ENCODE measurements at regions not wholly inside any gene's neighbourhood (a gene's known extent, or its start where the extent isn't known, plus 50 kb on each side); places are given as distances from the start of the nearest gene placed in this dataset.

DNA sequence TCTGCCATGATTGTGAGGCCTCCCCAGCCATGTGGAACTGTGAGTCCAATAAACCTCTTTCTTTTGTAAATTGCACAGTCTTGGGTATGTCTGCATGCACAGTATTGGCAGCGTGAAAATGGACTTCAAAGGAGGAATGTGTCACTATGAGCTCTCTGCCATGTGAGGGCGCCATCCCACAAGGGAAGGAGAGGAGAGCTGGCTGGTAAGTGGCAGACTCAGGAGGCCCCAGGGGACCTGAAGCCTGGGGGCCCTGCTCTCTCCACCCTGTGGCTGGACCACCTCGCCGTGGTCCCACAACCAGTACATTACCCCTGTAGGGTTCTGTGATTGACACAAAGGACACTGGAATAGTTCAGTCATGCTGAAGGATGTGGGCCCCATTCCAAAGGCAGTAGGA, 122.1 kb downstream of the RPIA start:
- ATAC-seq, result 0 out of 3 replicates have a peak, but pooled peaks have one; percentile 31
- no peaks in the 10 kb centered on the region for H3K4me1 Mint-ChIP-seq
- no peaks in the 10 kb centered on the region for H3K79me2 ChIP-seq (replicated peaks; ENCODE audit: insufficient read depth)

GRCh38 chr2:88815282-88815681, 123.8 kb downstream of the RPIA start:
- Histone ChIP-seq H3K4me2 (no peak overlapping the region), H2AFZ (no peak overlapping the region), H3K27me3 (ENCODE audit: insufficient read depth) (no peaks in the 10 kb centered on the region), H4K20me1 (replicated peaks; ENCODE audit: insufficient read depth) (no peaks in the 10 kb centered on the region), H3K4me1 (ENCODE audit: insufficient read depth) (no peaks in the 10 kb centered on the region), H3K9me2 (ENCODE audit: insufficient read depth) (no peaks in the 10 kb centered on the region), H3K27ac (ENCODE audit: low read depth) (no peak overlapping the region), H3F3A (replicated peaks; ENCODE audit: low read depth) (no peaks in the 10 kb centered on the region), H3K79me2 (replicated peaks; ENCODE audit: insufficient read depth) (no peaks in the 10 kb centered on the region), H3K36me3 (ENCODE audit: insufficient read depth) (0 out of 2 replicates have a peak, but pooled peaks cover 3% of the 10 kb centered on the region), H3K4me3 (no peak overlapping the region)
- no peak overlapping the region for H3K4me3 Mint-ChIP-seq
- peaks cover 59% of the 10 kb centered on the region for H3K9me3 Mint-ChIP-seq
- ATAC-seq, result no peak
- H3K27ac Mint-ChIP-seq, result no peak overlapping the region
- H3K4me1 Mint-ChIP-seq, result no peaks in the 10 kb centered on the region
- H3K36me3 Mint-ChIP-seq (ENCODE audit: low read depth), result peaks cover 17% of the 10 kb centered on the region; the same call in 2 of the 3 replicates
- peaks cover 8% of the 10 kb centered on the region for H3K27me3 Mint-ChIP-seq (ENCODE audit: insufficient read depth, low read depth, poor library complexity)
- no peak for DNase-seq (ENCODE audit: low spot score)
- TF ChIP-seq POLR2AphosphoS5 (IDR thresholded peaks at IDR 0.05; ENCODE audit: low read depth), result no peak
- no peak for TF ChIP-seq STAT1 (IDR thresholded peaks at IDR 0.05; ENCODE audit: unreplicated experiment)
- TF ChIP-seq ZNF331 (CRISPR knock-in tag; IDR thresholded peaks at IDR 0.05; ENCODE audit: low read depth), result no peak
- TF ChIP-seq, protein P1, sequence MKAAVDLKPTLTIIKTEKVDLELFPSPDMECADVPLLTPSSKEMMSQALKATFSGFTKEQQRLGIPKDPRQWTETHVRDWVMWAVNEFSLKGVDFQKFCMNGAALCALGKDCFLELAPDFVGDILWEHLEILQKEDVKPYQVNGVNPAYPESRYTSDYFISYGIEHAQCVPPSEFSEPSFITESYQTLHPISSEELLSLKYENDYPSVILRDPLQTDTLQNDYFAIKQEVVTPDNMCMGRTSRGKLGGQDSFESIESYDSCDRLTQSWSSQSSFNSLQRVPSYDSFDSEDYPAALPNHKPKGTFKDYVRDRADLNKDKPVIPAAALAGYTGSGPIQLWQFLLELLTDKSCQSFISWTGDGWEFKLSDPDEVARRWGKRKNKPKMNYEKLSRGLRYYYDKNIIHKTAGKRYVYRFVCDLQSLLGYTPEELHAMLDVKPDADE (IDR thresholded peaks at IDR 0.05), result no peak
- TF ChIP-seq REST (IDR thresholded peaks at IDR 0.05; ENCODE audit: unreplicated experiment), result no peak
- TF ChIP-seq, protein P2, sequence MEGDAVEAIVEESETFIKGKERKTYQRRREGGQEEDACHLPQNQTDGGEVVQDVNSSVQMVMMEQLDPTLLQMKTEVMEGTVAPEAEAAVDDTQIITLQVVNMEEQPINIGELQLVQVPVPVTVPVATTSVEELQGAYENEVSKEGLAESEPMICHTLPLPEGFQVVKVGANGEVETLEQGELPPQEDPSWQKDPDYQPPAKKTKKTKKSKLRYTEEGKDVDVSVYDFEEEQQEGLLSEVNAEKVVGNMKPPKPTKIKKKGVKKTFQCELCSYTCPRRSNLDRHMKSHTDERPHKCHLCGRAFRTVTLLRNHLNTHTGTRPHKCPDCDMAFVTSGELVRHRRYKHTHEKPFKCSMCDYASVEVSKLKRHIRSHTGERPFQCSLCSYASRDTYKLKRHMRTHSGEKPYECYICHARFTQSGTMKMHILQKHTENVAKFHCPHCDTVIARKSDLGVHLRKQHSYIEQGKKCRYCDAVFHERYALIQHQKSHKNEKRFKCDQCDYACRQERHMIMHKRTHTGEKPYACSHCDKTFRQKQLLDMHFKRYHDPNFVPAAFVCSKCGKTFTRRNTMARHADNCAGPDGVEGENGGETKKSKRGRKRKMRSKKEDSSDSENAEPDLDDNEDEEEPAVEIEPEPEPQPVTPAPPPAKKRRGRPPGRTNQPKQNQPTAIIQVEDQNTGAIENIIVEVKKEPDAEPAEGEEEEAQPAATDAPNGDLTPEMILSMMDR (conservative IDR thresholded peaks at IDR 0.05; ENCODE audit: low read depth in 2 of 2), result no peak
- no peak for TF ChIP-seq EZH2phosphoT487 (IDR thresholded peaks at IDR 0.05; ENCODE audit: unreplicated experiment)
- TF ChIP-seq CREB1 (CRISPR knock-in tag; IDR thresholded peaks at IDR 0.05; ENCODE audit: low read depth), result no peak

More for the DNA sequence above, 122.1 kb downstream of the RPIA start:
- H3K27me3 ChIP-seq (ENCODE audit: insufficient read depth), result no peaks in the 10 kb centered on the region
- no peaks in the 10 kb centered on the region for H4K20me1 ChIP-seq (replicated peaks; ENCODE audit: insufficient read depth)
- H3K9me2 ChIP-seq (ENCODE audit: insufficient read depth), result no peaks in the 10 kb centered on the region
- H3F3A ChIP-seq (replicated peaks; ENCODE audit: low read depth), result no peaks in the 10 kb centered on the region
- no peaks in the 10 kb centered on the region for H3K4me1 ChIP-seq (ENCODE audit: insufficient read depth)
- Mint-ChIP-seq H3K9me3 (peaks cover 59% of the 10 kb centered on the region), H3K27ac (no peak overlapping the region), H3K27me3 (ENCODE audit: insufficient read depth, low read depth, poor library complexity) (peaks cover 10% of the 10 kb centered on the region), H3K36me3 (ENCODE audit: low read depth) (peaks cover 17% of the 10 kb centered on the region; the same call in 2 of the 3 replicates), H3K4me3 (no peak overlapping the region)
- H3K4me2 ChIP-seq, result no peak overlapping the region
- no peak overlapping the region for H2AFZ ChIP-seq
- peak; percentile 52 for DNase-seq (ENCODE audit: low spot score)
- no peak overlapping the region for H3K27ac ChIP-seq (ENCODE audit: low read depth)
- 0 out of 2 replicates have a peak, but pooled peaks cover 3% of the 10 kb centered on the region for H3K36me3 ChIP-seq (ENCODE audit: insufficient read depth)
- no peak overlapping the region for H3K4me3 ChIP-seq
- TF ChIP-seq STAT1 (IDR thresholded peaks at IDR 0.05; ENCODE audit: unreplicated experiment), result no peak
- TF ChIP-seq, protein P2 (conservative IDR thresholded peaks at IDR 0.05; ENCODE audit: low read depth in 2 of 2), result peak; percentile 60 to 75
